Breast epithelium (tissue), 4 donors: ENCODE measurements at regions not wholly inside any gene's neighbourhood (a gene's known extent, or its start where the extent isn't known, plus 50 kb on each side); places are given as distances from the start of the nearest gene placed in this dataset.

Source experiments
- DNase-seq, 2 donors: peaks; one replicate each; pipeline ENCODE4 v3.0.0-alpha.2; 2019; ENCODE audit warnings: low spot score in 2 of 2
- H3K27ac ChIP-seq, 2 donors: fragments of 200-600 bp; sonication (generic) in 1 of 2; one replicate each; pipeline ENCODE4 v1.5.1; 2016 to 2019; ENCODE audit warnings: mild to moderate bottlenecking in 1 of 2
- H3K27me3 ChIP-seq, 2 donors: fragments of 200-600 bp; sonication (generic) in 1 of 2; one replicate each; pipeline versions ENCODE4 v1.5.1 to v1.6.0; 2017 to 2019; ENCODE audit warnings: control low read depth in 1 of 2, mild to moderate bottlenecking in 1 of 2
- H3K36me3 ChIP-seq: fragments of 200-600 bp; one replicate; pipeline ENCODE4 v1.5.1; 2019
- H3K4me1 ChIP-seq, 2 donors: fragments of 200-600 bp; sonication (generic); one replicate each; pipeline ENCODE4 v1.5.1; 2016 to 2019; ENCODE audit warnings: control low read depth in 1 of 2
- H3K4me3 ChIP-seq, 3 donors: fragments of 200-600 bp; sonication (generic); 1 replicate in 2 of 3; 2 replicates in 1 of 3; pipeline ENCODE4 v1.5.1; 2016 to 2019; ENCODE audit warnings: mild to moderate bottlenecking in 3 of 3, moderate library complexity in 2 of 3
- H3K9me3 ChIP-seq, 2 donors: fragments of 200-600 bp; sonication (generic) in 1 of 2; one replicate each; pipeline ENCODE4 v1.5.1; 2016 to 2019; ENCODE audit warnings: control low read depth in 1 of 2
- POLR2A ChIP-seq: fragments of 450-650 bp; IDR thresholded peaks from one replicate; pipeline ENCODE4 v1.6.1; 2016; ENCODE audit warnings: antibody characterized with exemption, mild to moderate bottlenecking, moderate library complexity
- POLR2AphosphoS5 ChIP-seq, 3 donors: sonication (generic); formaldehyde crosslinking; IDR thresholded peaks; one replicate each; pipeline ENCODE4 v1.6.1; 2017; ENCODE audit warnings: antibody characterized with exemption in 3 of 3
- intact Hi-C: fragments of 100-400 bp; cut with DNase I; formaldehyde crosslinking; loops from one replicate; pipeline ENCODE4 v1.15.1; 2023; ENCODE audit warnings: low total_unique reads
- TF ChIP-seq, protein P1 (sequence below), 3 donors: fragments of 450-650 bp; IDR thresholded peaks; one replicate each; pipeline ENCODE4 v1.5.1; 2016 to 2017; ENCODE audit warnings: antibody characterized with exemption in 3 of 3, mild to moderate bottlenecking in 3 of 3, moderate library complexity in 3 of 3

- Histone ChIP-seq H3K27ac (no peak overlapping the region), H3K4me3 (no peak overlapping the region), H3K9me3 (no peaks in the 10 kb centered on the region), H3K36me3 (no peaks in the 10 kb centered on the region), H3K4me1 (no peaks in the 10 kb centered on the region), H3K27me3 (no peaks in the 10 kb centered on the region)
- TF ChIP-seq POLR2AphosphoS5 (IDR thresholded peaks at IDR 0.05) (no peak), POLR2A (no peak)
- TF ChIP-seq, protein P1, sequence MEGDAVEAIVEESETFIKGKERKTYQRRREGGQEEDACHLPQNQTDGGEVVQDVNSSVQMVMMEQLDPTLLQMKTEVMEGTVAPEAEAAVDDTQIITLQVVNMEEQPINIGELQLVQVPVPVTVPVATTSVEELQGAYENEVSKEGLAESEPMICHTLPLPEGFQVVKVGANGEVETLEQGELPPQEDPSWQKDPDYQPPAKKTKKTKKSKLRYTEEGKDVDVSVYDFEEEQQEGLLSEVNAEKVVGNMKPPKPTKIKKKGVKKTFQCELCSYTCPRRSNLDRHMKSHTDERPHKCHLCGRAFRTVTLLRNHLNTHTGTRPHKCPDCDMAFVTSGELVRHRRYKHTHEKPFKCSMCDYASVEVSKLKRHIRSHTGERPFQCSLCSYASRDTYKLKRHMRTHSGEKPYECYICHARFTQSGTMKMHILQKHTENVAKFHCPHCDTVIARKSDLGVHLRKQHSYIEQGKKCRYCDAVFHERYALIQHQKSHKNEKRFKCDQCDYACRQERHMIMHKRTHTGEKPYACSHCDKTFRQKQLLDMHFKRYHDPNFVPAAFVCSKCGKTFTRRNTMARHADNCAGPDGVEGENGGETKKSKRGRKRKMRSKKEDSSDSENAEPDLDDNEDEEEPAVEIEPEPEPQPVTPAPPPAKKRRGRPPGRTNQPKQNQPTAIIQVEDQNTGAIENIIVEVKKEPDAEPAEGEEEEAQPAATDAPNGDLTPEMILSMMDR (IDR thresholded peaks at IDR 0.05) = no peak
- no peak for DNase-seq
- intact Hi-C loops = no loop called here
Observed at GRCh38 chr5:144581044-144581443, 410.4 kb downstream of the KCTD16 start.

DNA sequence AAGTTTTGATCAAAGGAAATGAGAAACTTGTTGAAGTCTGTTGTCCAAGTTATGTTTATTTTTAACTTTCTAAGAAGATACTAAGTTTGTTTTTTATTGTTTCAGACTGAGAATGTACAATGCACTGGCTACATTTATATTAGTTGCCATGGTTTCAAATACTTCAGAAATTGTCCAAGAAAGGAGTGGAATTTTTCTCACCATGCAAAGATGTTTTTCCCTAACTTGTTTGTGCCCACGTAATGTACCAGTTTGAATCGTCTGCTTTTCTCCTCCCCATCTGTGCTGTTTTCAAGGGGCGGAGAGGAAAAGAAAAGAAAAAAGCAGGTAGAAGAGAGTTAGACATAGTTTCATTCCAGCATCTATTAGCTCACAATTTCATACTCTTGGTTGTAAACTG, 407.0 kb downstream of the KCTD16 start:
- TF ChIP-seq, protein P1 (IDR thresholded peaks at IDR 0.05) = no peak
- TF ChIP-seq POLR2AphosphoS5 (IDR thresholded peaks at IDR 0.05) (no peak), POLR2A (no peak)
- H3K27me3 ChIP-seq = no peaks in the 10 kb centered on the region
- H3K36me3 ChIP-seq = no peaks in the 10 kb centered on the region
- DNase-seq = no peak
- no peak overlapping the region for H3K27ac ChIP-seq
- H3K9me3 ChIP-seq = no peaks in the 10 kb centered on the region
- no peak overlapping the region for H3K4me3 ChIP-seq
- no peaks in the 10 kb centered on the region for H3K4me1 ChIP-seq
- intact Hi-C loops = no loop called here

DNA sequence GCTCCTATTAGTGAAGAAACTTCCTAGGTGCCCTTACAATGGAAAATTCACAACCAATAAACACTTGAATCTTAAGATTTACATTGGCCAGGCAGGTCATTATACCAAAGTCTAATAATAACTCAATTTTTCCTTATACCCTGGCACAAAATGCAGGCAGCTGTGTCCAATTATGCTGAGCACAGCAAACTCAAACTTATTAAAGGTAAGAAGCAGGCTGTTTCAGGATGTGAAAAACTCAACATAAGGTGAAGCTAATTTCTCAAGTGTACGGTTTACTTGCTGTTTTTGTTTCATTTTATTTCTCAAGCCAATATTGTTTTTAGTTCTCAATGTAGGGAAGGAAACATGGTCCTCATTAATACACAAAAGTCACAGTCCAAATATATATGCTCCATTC, 405.1 kb downstream of the KCTD16 start:
- Histone ChIP-seq H3K9me3 (no peaks in the 10 kb centered on the region), H3K4me3 (no peak overlapping the region)
- intact Hi-C loops = no loop called here

GRCh38 chr5:144567421-144567780, 396.7 kb downstream of the KCTD16 start:
- no peak overlapping the region for H3K4me3 ChIP-seq
- intact Hi-C loops = no loop called here
- peaks cover 6 to 30% of the 10 kb centered on the region in 2 donors for H3K9me3 ChIP-seq
- no peaks in the 10 kb centered on the region for H3K27me3 ChIP-seq
- no peak overlapping the region for H3K27ac ChIP-seq
- H3K36me3 ChIP-seq = no peaks in the 10 kb centered on the region
- DNase-seq = no peak
- no peaks in the 10 kb centered on the region for H3K4me1 ChIP-seq
- no peak for TF ChIP-seq POLR2AphosphoS5 (IDR thresholded peaks at IDR 0.05)
- TF ChIP-seq POLR2A = no peak
- TF ChIP-seq, protein P1 (IDR thresholded peaks at IDR 0.05) = no peak

More for the DNA sequence above, 405.1 kb downstream of the KCTD16 start:
- DNase-seq = no peak
- TF ChIP-seq, protein P1 (IDR thresholded peaks at IDR 0.05) = no peak
- TF ChIP-seq POLR2A (no peak), POLR2AphosphoS5 (IDR thresholded peaks at IDR 0.05) (no peak)
- H3K27me3 ChIP-seq = no peaks in the 10 kb centered on the region
- no peaks in the 10 kb centered on the region for H3K36me3 ChIP-seq
- no peak overlapping the region for H3K27ac ChIP-seq
- no peaks in the 10 kb centered on the region for H3K4me1 ChIP-seq

DNA sequence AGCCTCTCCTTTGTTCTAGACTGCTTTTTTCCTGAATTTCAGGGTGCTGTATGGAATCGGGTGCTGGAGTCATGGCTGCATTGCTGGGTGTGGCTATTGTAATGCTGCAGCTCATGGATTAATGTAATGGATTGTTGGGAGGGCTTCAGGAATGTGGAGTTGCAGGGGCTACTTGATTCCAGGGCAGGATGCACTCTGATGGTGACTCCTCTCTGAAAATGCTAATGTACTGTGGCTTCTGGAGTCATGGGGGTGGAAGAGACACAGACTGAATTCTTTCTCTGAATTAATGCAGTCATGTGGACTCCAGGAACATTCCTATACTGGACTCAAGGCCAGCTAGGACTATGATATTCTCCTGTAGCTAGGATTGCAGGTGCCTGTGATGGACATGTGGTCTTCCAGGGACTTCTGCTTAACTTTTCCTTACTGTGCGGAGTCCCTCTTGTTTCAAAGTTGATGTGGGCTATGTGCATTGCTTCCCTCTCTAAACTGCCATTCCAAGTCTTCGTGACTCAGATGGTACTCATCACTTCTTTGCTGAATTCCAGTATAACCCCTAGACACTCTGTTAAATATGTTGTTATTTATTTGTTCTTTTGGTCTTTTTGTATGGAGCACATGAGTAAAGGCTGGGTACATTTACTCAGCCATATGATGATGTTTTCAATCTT, 396.2 kb downstream of the KCTD16 start:
- peaks cover 6 to 30% of the 10 kb centered on the region in 2 donors for H3K9me3 ChIP-seq
- no peak overlapping the region for H3K27ac ChIP-seq
- DNase-seq = no peak
- H3K4me3 ChIP-seq = no peak overlapping the region
- no peaks in the 10 kb centered on the region for H3K36me3 ChIP-seq
- intact Hi-C loops = no loop called here
- H3K27me3 ChIP-seq = no peaks in the 10 kb centered on the region
- TF ChIP-seq POLR2AphosphoS5 (IDR thresholded peaks at IDR 0.05) (no peak), POLR2A (no peak)
- TF ChIP-seq, protein P1 (IDR thresholded peaks at IDR 0.05) = no peak
- H3K4me1 ChIP-seq = no peaks in the 10 kb centered on the region
